GM18519 (cell line): ENCODE measurements at regions not wholly inside any gene's neighbourhood (a gene's known extent, or its start where the extent isn't known, plus 50 kb on each side); places are given as distances from the start of the nearest gene placed in this dataset.

Source experiments
- ATAC-seq: cut with Tn5 transposase; IDR thresholded peaks from one replicate; pipeline ENCODE4 v1.9.1; 2021; ENCODE audit warnings: mild to moderate bottlenecking, moderate library complexity; ENCODE audit not compliant: unreplicated experiment, low FRiP score

- no peak for ATAC-seq
Observed at GRCh38 chr3:106552351-106553043, 683.7 kb upstream of the CBLB start.

- no peak for ATAC-seq
Observed at GRCh38 chr3:106560451-106560966, 691.7 kb upstream of the CBLB start.

DNA sequence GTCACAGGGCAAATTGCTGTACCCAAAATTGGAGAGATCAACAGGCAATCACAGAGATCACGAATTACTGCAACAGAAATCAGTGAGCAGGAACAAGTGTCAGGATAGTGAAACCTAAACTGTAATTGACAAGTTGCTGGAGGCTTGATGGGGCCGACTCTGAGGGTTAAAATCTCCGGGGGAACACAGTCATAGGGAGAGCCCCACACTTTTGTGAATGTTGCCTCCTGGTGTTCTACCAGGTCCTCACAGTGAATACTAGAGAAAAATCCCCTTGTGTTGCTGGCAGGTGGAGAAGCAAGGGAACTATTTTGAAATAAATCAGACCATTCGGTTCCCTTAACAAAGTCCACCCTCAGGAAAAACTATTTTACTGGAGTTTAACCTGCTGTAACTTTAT lies 697.5 kb upstream of the CBLB start:
- peak; percentile 73 for ATAC-seq

DNA sequence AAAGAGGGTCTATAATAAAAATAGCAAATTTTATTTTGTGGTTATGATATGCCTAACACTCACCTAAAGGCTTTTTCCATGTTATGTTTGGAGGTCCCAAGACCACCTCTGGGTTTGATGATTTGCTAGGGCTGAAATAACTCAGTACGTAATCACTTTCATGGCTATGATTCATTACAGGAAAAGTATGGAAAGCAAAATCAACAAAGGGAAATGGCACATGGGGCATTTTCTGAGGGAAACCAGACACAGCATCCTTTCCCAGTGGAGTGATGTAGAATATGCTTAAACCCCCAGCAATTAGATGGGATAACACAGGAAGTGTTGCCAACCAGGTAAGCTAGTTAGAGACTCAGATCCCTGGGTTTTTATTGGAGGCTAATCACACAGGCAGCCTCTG lies 701.6 kb upstream of the CBLB start:
- no peak for ATAC-seq

GRCh38 chr3:106573605-106574004 lies 704.8 kb upstream of the CBLB start:
- ATAC-seq: no peak

GRCh38 chr3:106575029-106575428 lies 706.2 kb upstream of the CBLB start:
- ATAC-seq: no peak

DNA sequence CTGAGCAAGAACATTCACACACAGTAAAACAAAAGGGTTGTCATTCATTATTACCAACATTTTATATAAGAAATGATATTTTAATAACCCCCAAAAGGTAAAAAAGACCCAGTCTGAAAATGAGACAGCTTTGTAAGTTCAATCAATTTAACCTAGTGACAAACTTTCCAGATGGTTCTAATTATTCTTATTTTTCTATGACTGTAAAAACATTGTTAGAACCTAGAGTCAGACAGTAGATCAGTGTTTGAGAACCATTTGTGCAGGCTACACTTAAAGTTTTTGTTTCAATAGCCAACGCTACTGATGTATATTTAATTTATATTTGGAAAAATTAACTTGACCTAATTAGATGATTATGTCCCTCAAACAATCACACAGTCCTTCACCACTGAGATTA lies 708.4 kb upstream of the CBLB start:
- no peak for ATAC-seq

DNA sequence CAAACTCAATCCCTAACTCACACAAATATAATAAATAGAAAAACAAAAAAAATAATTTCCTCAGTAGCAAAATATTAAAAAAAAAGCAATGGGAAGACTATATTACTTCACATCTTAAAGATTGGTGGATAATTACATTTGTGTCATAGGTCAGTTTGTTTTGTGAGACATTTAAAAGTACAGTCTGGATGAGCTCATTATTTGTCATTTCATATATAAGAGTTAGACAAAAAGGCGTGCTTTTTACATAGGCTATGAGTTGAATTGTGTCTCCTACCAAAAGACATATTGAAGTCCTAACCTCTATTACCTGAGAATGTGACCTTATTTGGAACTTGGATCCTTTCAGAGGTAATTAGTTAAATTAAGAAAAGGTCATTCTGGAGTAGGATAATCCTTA lies 710.1 kb upstream of the CBLB start:
- no peak for ATAC-seq

- ATAC-seq: no peak
Observed at GRCh38 chr3:106582151-106582550, 713.3 kb upstream of the CBLB start.

DNA sequence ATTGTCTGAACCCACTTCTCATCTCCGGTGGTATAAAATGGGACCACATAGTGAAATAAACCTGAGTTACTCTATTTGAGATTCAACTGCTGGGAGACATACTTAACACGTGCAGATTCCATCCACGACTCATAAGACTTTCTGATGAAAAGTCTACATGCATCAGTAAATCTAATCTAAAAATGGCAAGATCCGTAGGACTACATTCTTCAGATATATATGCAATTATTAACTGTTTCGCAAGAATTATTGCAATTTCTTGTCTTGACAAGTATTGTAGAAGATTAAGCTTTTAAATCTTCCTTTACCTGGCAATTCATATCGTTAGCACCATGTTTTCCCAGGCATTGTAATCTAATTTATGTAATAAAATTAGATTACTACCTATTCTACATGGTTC lies 718.7 kb upstream of the CBLB start:
- no peak for ATAC-seq

GRCh38 chr3:106588739-106589138 lies 719.9 kb upstream of the CBLB start:
- ATAC-seq: no peak

DNA sequence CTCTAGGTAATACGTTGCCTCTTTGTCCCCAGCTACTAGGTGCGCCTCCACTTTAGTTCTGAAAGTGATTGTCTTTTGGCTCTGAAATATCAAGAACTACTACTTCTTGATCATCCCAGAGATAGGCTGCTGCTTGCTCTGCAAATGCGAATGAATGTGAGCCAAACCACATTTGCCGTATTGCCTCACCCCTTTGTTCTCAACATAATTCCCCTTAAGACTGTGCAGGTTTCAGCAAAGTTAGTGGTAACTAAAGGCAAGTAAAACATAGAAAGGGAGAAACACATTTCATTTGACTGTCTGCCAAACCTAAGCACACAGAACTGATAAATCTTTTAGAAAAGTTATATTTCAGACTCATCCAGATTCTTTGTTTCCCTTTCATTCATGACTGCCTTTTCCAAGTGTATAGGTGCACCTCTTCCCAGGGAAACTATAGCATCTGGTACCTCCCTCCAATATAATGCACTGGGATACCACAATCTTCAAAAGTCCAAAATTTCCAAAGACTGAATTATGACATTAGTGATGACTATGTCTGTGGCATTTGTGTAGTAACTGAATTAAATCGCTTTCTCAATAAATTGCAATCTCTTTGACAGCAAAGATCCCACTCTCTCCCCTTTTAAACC lies 720.6 kb upstream of the CBLB start:
- no peak for ATAC-seq

GRCh38 chr3:106590216-106590615 lies 721.4 kb upstream of the CBLB start:
- ATAC-seq: no peak

DNA sequence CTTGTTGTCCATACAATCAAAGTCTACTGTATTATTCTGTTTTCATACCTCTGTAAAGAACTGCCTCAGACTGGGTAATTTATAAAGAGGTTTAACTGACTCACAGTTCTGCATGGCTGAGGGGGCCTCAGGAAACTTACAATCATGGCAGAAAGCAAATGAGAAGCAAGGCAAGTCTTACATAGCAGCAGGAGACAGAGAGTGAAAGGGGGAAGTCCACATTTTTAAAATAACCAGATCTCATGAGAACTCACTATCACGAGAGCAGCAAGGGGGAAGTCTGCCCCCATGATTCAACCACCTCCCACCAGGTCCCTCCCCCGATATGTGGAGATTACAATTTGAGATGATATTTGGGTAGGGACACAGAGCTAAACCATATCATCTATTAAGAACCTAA lies 724.6 kb upstream of the CBLB start:
- ATAC-seq: no peak

DNA sequence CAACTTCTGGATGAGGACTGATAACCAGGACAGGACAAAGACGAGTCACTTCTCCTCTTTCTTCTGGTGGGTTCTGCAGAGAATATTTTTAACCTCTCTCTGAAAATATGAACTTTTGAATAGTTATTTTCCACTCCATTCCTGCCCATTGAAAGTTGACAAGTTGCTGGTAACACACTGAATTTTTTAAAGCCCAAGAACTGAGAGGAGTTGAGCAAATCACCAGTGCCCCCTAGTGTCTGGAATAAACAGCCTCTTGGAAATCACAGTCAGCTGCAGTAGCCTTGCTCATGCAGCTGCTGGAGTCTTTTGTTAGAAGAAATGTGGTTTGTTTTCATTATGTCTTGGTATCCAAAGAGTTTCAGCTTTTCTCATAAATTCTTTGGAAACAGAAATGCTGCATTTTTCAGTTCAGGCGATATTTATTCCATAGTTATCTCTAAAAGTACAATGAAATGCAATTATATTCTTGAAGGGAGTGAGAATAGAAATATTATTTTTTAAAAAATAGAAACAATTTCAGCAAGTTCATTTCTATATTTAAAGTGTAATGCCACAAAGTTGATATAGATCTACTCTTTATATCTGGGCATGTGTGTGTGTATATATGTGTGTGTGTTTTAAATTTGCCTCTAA lies 741.0 kb upstream of the CBLB start:
- peak; percentile 84 for ATAC-seq

DNA sequence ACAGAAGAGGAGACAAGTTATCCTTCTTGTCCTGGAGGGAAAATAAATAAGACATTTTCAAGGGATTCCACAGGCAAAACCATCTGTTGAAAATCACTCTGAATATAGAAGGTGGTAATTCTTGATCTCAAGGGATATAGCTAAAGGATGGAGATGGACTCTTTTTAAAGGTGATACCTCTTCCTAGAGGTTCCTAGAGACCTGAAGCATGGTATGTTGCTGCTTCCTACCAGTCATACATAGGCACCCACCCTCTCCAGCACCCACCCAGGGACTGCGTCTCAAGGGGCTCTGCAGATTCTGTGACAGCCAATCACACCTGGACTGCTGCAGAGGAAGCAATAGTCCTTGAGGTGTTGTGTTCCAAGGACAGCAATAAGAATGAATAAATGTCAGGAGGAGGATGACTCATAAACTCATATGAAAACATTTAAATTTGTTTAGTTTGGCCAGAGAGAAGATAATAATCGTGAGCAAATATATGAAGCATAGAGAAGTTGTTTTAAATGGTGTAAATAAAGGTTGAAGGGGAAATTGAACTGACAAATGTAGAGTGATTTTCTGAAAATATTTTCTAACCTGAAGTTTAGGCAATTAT lies 741.6 kb upstream of the CBLB start:
- ATAC-seq: no peak

- no peak for ATAC-seq
Observed at GRCh38 chr3:106611116-106611515, 742.3 kb upstream of the CBLB start.

- ATAC-seq: no peak
Observed at GRCh38 chr3:106611841-106612240, 743.0 kb upstream of the CBLB start.

- ATAC-seq: no peak
Observed at GRCh38 chr3:106616556-106616955, 747.7 kb upstream of the CBLB start.

DNA sequence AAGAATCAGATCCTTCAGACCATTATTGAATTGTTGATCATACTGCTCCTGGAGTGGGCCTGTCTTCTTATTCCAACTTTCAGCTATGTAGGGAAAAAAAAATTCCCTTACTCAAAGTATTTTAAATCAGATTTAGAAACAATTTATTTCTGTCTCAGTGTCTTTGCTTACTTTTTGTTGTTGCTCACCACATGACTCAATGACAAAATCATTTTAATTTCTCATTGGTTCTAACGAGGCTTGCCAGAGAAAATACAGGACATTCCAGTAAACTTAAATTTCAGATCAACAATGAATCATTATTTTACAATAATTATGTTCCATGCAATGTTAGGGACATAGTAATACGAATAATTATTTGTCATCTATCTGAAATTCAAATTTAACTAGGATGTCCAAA lies 748.5 kb upstream of the CBLB start:
- ATAC-seq: no peak

- no peak for ATAC-seq
Observed at GRCh38 chr3:106620646-106621045, 751.8 kb upstream of the CBLB start.
